Neural progenitor cell (in vitro differentiated cells): ENCODE measurements at regions not wholly inside any gene's neighbourhood (a gene's known extent, or its start where the extent isn't known, plus 50 kb on each side); places are given as distances from the start of the nearest gene placed in this dataset.

Source experiments
- DNase-seq: peaks from one replicate; pipeline ENCODE4 v3.0.0-alpha.2; 2016; ENCODE audit warnings: low spot score
- H2AFZ ChIP-seq: fragments of 200-600 bp; sonication (generic); replicated peaks from 2 replicates; pipeline ENCODE4 v1.6.1; 2016; ENCODE audit warnings: antibody characterized with exemption
- H3F3A ChIP-seq: fragments of 200-600 bp; sonication (generic); 2 replicates; pipeline ENCODE4 v1.6.1; 2016; ENCODE audit warnings: antibody characterized with exemption, low read depth
- H3K27ac ChIP-seq: fragments of 200-600 bp; sonication (generic); 2 replicates; pipeline ENCODE4 v1.5.1; 2016; ENCODE audit warnings: mild to moderate bottlenecking
- H3K27me3 ChIP-seq: fragments of 200-600 bp; sonication (generic); 2 replicates; pipeline ENCODE4 v1.6.1; 2016; ENCODE audit warnings: mild to moderate bottlenecking, moderate library complexity
- H3K36me3 ChIP-seq: fragments of 200-600 bp; sonication (generic); 2 replicates; pipeline ENCODE4 v1.5.1; 2016
- H3K4me1 ChIP-seq: fragments of 200-600 bp; sonication (generic); 2 replicates; pipeline ENCODE4 v1.6.1; 2016; ENCODE audit warnings: mixed run types
- H3K4me2 ChIP-seq: fragments of 200-600 bp; sonication (generic); 2 replicates; pipeline ENCODE4 v1.6.1; 2016
- H3K4me3 ChIP-seq: fragments of 200-600 bp; sonication (generic); 2 replicates; pipeline ENCODE4 v1.5.1; 2016
- H3K79me2 ChIP-seq: fragments of 200-600 bp; sonication (generic); 2 replicates; pipeline ENCODE4 v1.6.1; 2016; ENCODE audit warnings: low read depth
- H3K9ac ChIP-seq: fragments of 200-600 bp; sonication (generic); 2 replicates; pipeline ENCODE4 v1.6.1; 2016
- H3K9me3 ChIP-seq: fragments of 200-600 bp; sonication (generic); 2 replicates; pipeline ENCODE4 v1.5.1; 2016; ENCODE audit warnings: low read depth
- H4K20me1 ChIP-seq: fragments of 200-600 bp; sonication (generic); 2 replicates; pipeline ENCODE4 v1.6.1; 2016; ENCODE audit warnings: low read depth
- H3K27ac Mint-ChIP-seq: 3 replicates; pipeline ENCODE4 v1.8.0; 2021; ENCODE audit warnings: mixed read lengths
- H3K27me3 Mint-ChIP-seq: 2 replicates; pipeline ENCODE4 v1.8.0; 2022; ENCODE audit warnings: low read depth, mild to moderate bottlenecking, inconsistent platforms, moderate library complexity, mixed read lengths; ENCODE audit not compliant: insufficient read depth
- H3K36me3 Mint-ChIP-seq: 3 replicates; pipeline ENCODE4 v1.8.0; 2021; ENCODE audit warnings: mixed read lengths
- H3K4me1 Mint-ChIP-seq: 3 replicates; pipeline ENCODE4 v1.8.0; 2021; ENCODE audit warnings: mixed read lengths
- H3K4me3 Mint-ChIP-seq: 3 replicates; pipeline ENCODE4 v1.8.0; 2021; ENCODE audit warnings: mild to moderate bottlenecking, moderate library complexity, mixed read lengths
- H3K9me3 Mint-ChIP-seq: 3 replicates; pipeline ENCODE4 v1.8.0; 2020; ENCODE audit warnings: mixed read lengths
- CTCF ChIP-seq: fragments of 200-600 bp; sonication (generic); IDR thresholded peaks from 2 replicates; pipeline ENCODE4 v1.5.1; 2017; ENCODE audit warnings: antibody characterized with exemption, mild to moderate bottlenecking
- EZH2 ChIP-seq: fragments of 200-600 bp; sonication (generic); IDR thresholded peaks from 2 replicates; pipeline ENCODE4 v1.6.1; 2017; ENCODE audit warnings: antibody characterized with exemption, mild to moderate bottlenecking, moderate library complexity
- EZH2phosphoT487 ChIP-seq: fragments of 200-600 bp; sonication (generic); IDR thresholded peaks from 2 replicates; pipeline ENCODE4 v1.6.1; 2017; ENCODE audit warnings: antibody characterized with exemption

DNA sequence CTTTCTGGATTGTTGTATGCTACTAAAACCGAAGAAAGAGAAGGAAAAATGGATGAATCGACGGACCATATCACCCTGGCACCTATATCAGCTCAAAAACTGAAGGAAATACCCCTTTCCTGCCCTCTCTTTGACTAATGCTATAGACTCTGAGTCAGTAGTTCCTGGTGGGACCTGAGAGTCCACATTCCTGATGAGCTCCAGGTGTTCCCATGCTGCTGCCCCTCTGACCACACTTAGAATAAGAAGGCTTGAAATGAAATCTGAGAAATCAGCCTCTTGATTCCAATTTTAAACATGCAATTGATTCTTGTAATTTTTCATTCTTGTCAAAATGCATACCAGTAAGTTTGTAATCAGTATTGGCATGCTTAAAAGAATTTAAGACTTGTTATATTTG, 75.2 kb downstream of the PRL start:
- TF ChIP-seq EZH2 (no peak), EZH2phosphoT487 (no peak), CTCF (no peak)
- peaks cover 22% of the 10 kb centered on the region for H3K4me1 ChIP-seq
- H3K4me2 ChIP-seq: peak overlapping the region; percentile 72
- Mint-ChIP-seq H3K4me1 (peaks cover 13% of the 10 kb centered on the region), H3K4me3 (no peak overlapping the region), H3K36me3 (peaks cover 4% of the 10 kb centered on the region), H3K27ac (no peak overlapping the region), H3K27me3 (no peaks in the 10 kb centered on the region), H3K9me3 (peaks cover 3% of the 10 kb centered on the region)
- no peaks in the 10 kb centered on the region for H3K27me3 ChIP-seq
- no peaks in the 10 kb centered on the region for H3K36me3 ChIP-seq
- no peak for DNase-seq
- no peaks in the 10 kb centered on the region for H4K20me1 ChIP-seq
- H3K4me3 ChIP-seq: peak overlapping the region; percentile 36
- no peaks in the 10 kb centered on the region for H3K9me3 ChIP-seq
- H3F3A ChIP-seq: peaks cover 25% of the 10 kb centered on the region
- H3K79me2 ChIP-seq: peaks cover 23% of the 10 kb centered on the region
- H3K27ac ChIP-seq: no peak overlapping the region
- H3K9ac ChIP-seq: no peak overlapping the region
- no peak overlapping the region for H2AFZ ChIP-seq

GRCh38 chr6:22222469-22222868, 74.4 kb downstream of the PRL start:
- DNase-seq: peak; percentile 69
- H3K4me2 ChIP-seq: peak overlapping the region; percentile 72

GRCh38 chr6:22227824-22228610, 68.8 kb downstream of the PRL start:
- TF ChIP-seq EZH2 (no peak), CTCF (no peak), EZH2phosphoT487 (no peak)
- Histone ChIP-seq H3K4me3 (no peak overlapping the region), H3K9me3 (no peaks in the 10 kb centered on the region), H4K20me1 (no peaks in the 10 kb centered on the region), H3K4me1 (peaks cover 6% of the 10 kb centered on the region), H3K9ac (no peak overlapping the region), H2AFZ (no peak overlapping the region), H3K79me2 (no peaks in the 10 kb centered on the region), H3K27me3 (no peaks in the 10 kb centered on the region), H3K27ac (no peak overlapping the region), H3F3A (peaks cover 7% of the 10 kb centered on the region), H3K36me3 (no peaks in the 10 kb centered on the region), H3K4me2 (no peak overlapping the region)
- Mint-ChIP-seq H3K27ac (no peak overlapping the region), H3K36me3 (no peaks in the 10 kb centered on the region), H3K9me3 (peaks cover 6% of the 10 kb centered on the region), H3K27me3 (no peaks in the 10 kb centered on the region), H3K4me3 (no peak overlapping the region), H3K4me1 (peaks cover 11% of the 10 kb centered on the region)
- DNase-seq: no peak

More at GRCh38 chr6:22222469-22222868, 74.4 kb downstream of the PRL start:
- peaks cover 23% of the 10 kb centered on the region for H3K79me2 ChIP-seq
- Mint-ChIP-seq H3K27ac (no peak overlapping the region), H3K36me3 (no peaks in the 10 kb centered on the region), H3K4me3 (no peak overlapping the region), H3K4me1 (peaks cover 13% of the 10 kb centered on the region), H3K27me3 (no peaks in the 10 kb centered on the region), H3K9me3 (peaks cover 3% of the 10 kb centered on the region)
- no peaks in the 10 kb centered on the region for H3K9me3 ChIP-seq
- no peaks in the 10 kb centered on the region for H3K27me3 ChIP-seq
- H3K4me3 ChIP-seq: peak overlapping the region; percentile 36
- no peaks in the 10 kb centered on the region for H4K20me1 ChIP-seq
- TF ChIP-seq EZH2phosphoT487 (no peak), EZH2 (no peak), CTCF (no peak)
- peaks cover 25% of the 10 kb centered on the region for H3F3A ChIP-seq
- no peak overlapping the region for H3K9ac ChIP-seq
- H3K27ac ChIP-seq: peak overlapping the region; percentile 42
- no peaks in the 10 kb centered on the region for H3K36me3 ChIP-seq
- H3K4me1 ChIP-seq: peaks cover 22% of the 10 kb centered on the region
- H2AFZ ChIP-seq: no peak overlapping the region
